HCT116 (cell line): ENCODE measurements at regions not wholly inside any gene's neighbourhood (a gene's known extent, or its start where the extent isn't known, plus 50 kb on each side); places are given as distances from the start of the nearest gene placed in this dataset.

Source experiments
- ATAC-seq: fragments of 200-7000 bp; cut with Tn5 transposase; 2 replicates; pipeline ENCODE4 v1.9.1; 2020; ENCODE audit warnings: mild to moderate bottlenecking, moderate library complexity
- BruUV-seq: library from RNA; stranded (reverse); fragments of 400-500 nt; replicated peaks from 2 replicates; lab custom pipeline; 2021; lab: Mats Ljungman, UMichigan
- CTCF ChIA-PET: fragments of 300-600 bp; sonication (Branson Sonifier 250); formaldehyde crosslinking; loops from one replicate; lab custom pipeline; 2021; ENCODE audit warnings: antibody characterized with exemption; lab: Charles Lee
- POLR2A ChIA-PET: fragments of 300-600, 350-600 bp; sonication (Branson Sonifier 250); formaldehyde crosslinking; loops from one replicate; lab custom pipeline; 2021; ENCODE audit warnings: antibody characterized with exemption; lab: Charles Lee
- RAD21 ChIA-PET, 2 experiments: fragments of 300-600 bp; sonication (Branson Sonifier 250); formaldehyde crosslinking; loops; one replicate each; lab custom pipeline; 2023; ENCODE audit warnings: low total read pairs in 2 of 2; ENCODE audit not compliant: uncharacterized antibody in 2 of 2, unreplicated experiment in 2 of 2, low non-redundant PET in 1 of 2; lab: Charles Lee
- DNase-seq: peaks from one replicate; pipeline ENCODE4 v3.0.0-alpha.2; 2010; ENCODE audit warnings: low read depth, low spot score
- H2AFZ ChIP-seq: fragments of 200-600 bp; shearing (Covaris generic), sonication (generic); 2 replicates; pipeline ENCODE4 v1.6.1; 2017; ENCODE audit warnings: low read depth, mixed run types, mixed read lengths, antibody characterized with exemption, low read length; ENCODE audit not compliant: poor library complexity, severe bottlenecking
- H3K27ac ChIP-seq: 2 replicates; pipeline ENCODE4 v1.5.1; 2012; ENCODE audit warnings: low read depth, low read length
- H3K27me3 ChIP-seq: fragments of 200-600 bp; sonication (generic); 2 replicates; pipeline ENCODE4 v1.6.1; 2016; ENCODE audit warnings: mixed run types, low read length, mixed read lengths; ENCODE audit not compliant: insufficient read depth
- H3K36me3 ChIP-seq, 2 experiments: fragments of 200-500 bp in 1 of 2; fragments of 200-600 bp in 1 of 2; sonication (Bioruptor generic) in 1 of 2; sonication (generic) in 1 of 2; 2 replicates each; pipeline versions ENCODE4 v1.5.1 to v1.6.1; 2014 to 2016; ENCODE audit warnings: low read length in 2 of 2, inconsistent platforms in 1 of 2, mixed read lengths in 1 of 2, mixed run types in 1 of 2; ENCODE audit not compliant: insufficient read depth in 2 of 2, control insufficient read depth in 1 of 2
- H3K4me1 ChIP-seq, 2 experiments: fragments of 200-600 bp in 1 of 2; sonication (generic) in 1 of 2; 2 replicates each; pipeline versions ENCODE4 v1.5.1 to v1.6.1; 2012 to 2017; ENCODE audit warnings: low read length in 2 of 2, inconsistent platforms in 1 of 2, mild to moderate bottlenecking in 1 of 2, mixed read lengths in 1 of 2, mixed run types in 1 of 2, moderate library complexity in 1 of 2; ENCODE audit not compliant: insufficient read depth in 2 of 2, control insufficient read depth in 1 of 2
- H3K4me2 ChIP-seq: fragments of 200-600 bp; sonication (generic); 2 replicates; pipeline ENCODE4 v1.6.1; 2017; ENCODE audit warnings: mixed run types, low read length, mixed read lengths
- H3K4me3 ChIP-seq, 2 experiments: fragments of 200-600 bp in 1 of 2; sonication (generic) in 1 of 2; replicated peaks in 1 of 2; 2 replicates each; pipeline ENCODE4 v1.5.1; 2011 to 2016; ENCODE audit warnings: low read length in 2 of 2, control low read depth in 1 of 2, low read depth in 1 of 2, mild to moderate bottlenecking in 1 of 2, mixed read lengths in 1 of 2, mixed run types in 1 of 2
- H3K79me2 ChIP-seq: fragments of 200-600 bp; sonication (generic); 2 replicates; pipeline ENCODE4 v1.6.1; 2017; ENCODE audit warnings: mild to moderate bottlenecking, mixed run types, low read length, moderate library complexity, mixed read lengths; ENCODE audit not compliant: insufficient read depth
- H3K9ac ChIP-seq: fragments of 200-600 bp; sonication (generic); 2 replicates; pipeline ENCODE4 v1.6.1; 2016; ENCODE audit warnings: low read length, mixed read lengths
- H3K9me2 ChIP-seq: fragments of 200-600 bp; sonication (generic), shearing (Covaris generic); 2 replicates; pipeline ENCODE4 v1.6.1; 2017; ENCODE audit warnings: mixed run types, mild to moderate bottlenecking, moderate library complexity; ENCODE audit not compliant: insufficient read depth
- H3K9me3 ChIP-seq, 2 experiments: fragments of 200-500 bp in 1 of 2; fragments of 200-600 bp in 1 of 2; sonication (Bioruptor generic) in 1 of 2; sonication (generic) in 1 of 2; 2 replicates each; pipeline ENCODE4 v1.6.1; 2014 to 2017; ENCODE audit warnings: low read length in 2 of 2, mixed read lengths in 2 of 2, inconsistent platforms in 1 of 2, low read depth in 1 of 2, mild to moderate bottlenecking in 1 of 2, mixed run types in 1 of 2, moderate library complexity in 1 of 2; ENCODE audit not compliant: control insufficient read depth in 1 of 2, insufficient read depth in 1 of 2
- H4K20me1 ChIP-seq: fragments of 200-600 bp; sonication (generic), shearing (Covaris generic); 2 replicates; pipeline ENCODE4 v1.6.1; 2017; ENCODE audit warnings: mixed run types, mild to moderate bottlenecking, moderate library complexity; ENCODE audit not compliant: insufficient read depth
- ATF3 ChIP-seq: IDR thresholded peaks from 2 replicates; pipeline ENCODE4 v1.6.1; 2012
- CEBPB ChIP-seq: IDR thresholded peaks from 2 replicates; pipeline ENCODE4 v1.6.1; 2012; ENCODE audit warnings: low read depth
- CTCF ChIP-seq, 3 experiments: fragments of 200-600 bp in 1 of 3; sonication (generic) in 1 of 3; IDR thresholded peaks in 2 of 3; conservative IDR thresholded peaks in 1 of 3; 2 replicates each; pipeline ENCODE4 v1.5.1; 2012 to 2017; ENCODE audit warnings: low read depth in 2 of 3, low read length in 2 of 3, antibody characterized with exemption in 1 of 3, borderline replicate concordance in 1 of 3, control low read depth in 1 of 3, mild to moderate bottlenecking in 1 of 3, mixed read lengths in 1 of 3, mixed run types in 1 of 3, moderate library complexity in 1 of 3; ENCODE audit not compliant: insufficient read depth in 1 of 3
- ELF1 ChIP-seq: IDR thresholded peaks from 2 replicates; pipeline ENCODE4 v1.6.1; 2012; ENCODE audit warnings: low read depth, borderline replicate concordance
- EZH2 ChIP-seq: fragments of 200-600 bp; sonication (generic); IDR thresholded peaks from 2 replicates; pipeline ENCODE4 v1.6.1; 2017; ENCODE audit warnings: antibody characterized with exemption, mixed run types
- FOSL1 ChIP-seq: IDR thresholded peaks from 2 replicates; pipeline ENCODE4 v1.6.1; 2012; ENCODE audit warnings: low read depth
- JUND ChIP-seq: IDR thresholded peaks from 2 replicates; pipeline ENCODE4 v1.6.1; 2012
- MAX ChIP-seq: IDR thresholded peaks from 2 replicates; pipeline ENCODE4 v1.6.1; 2012
- POLR2A ChIP-seq: IDR thresholded peaks from 2 replicates; pipeline ENCODE4 v1.7.0; 2011; ENCODE audit warnings: borderline replicate concordance; ENCODE audit not compliant: insufficient read depth, insufficient read length; ENCODE audit errors: extremely low read depth
- POLR2AphosphoS5 ChIP-seq: IDR thresholded peaks from 2 replicates; pipeline ENCODE4 v1.6.1; 2011; ENCODE audit warnings: mild to moderate bottlenecking, low read depth, low read length, moderate library complexity
- RAD21 ChIP-seq: IDR thresholded peaks from 2 replicates; pipeline ENCODE4 v1.6.1; 2012; ENCODE audit warnings: low read depth, mild to moderate bottlenecking
- REST ChIP-seq: IDR thresholded peaks from 2 replicates; pipeline ENCODE4 v1.6.1; 2012; ENCODE audit warnings: low read depth
- SIN3A ChIP-seq: IDR thresholded peaks from 2 replicates; pipeline ENCODE4 v1.6.1; 2012; ENCODE audit warnings: low read depth
- SP1 ChIP-seq: IDR thresholded peaks from 2 replicates; pipeline ENCODE4 v1.6.1; 2012; ENCODE audit warnings: low read depth
- SRF ChIP-seq: IDR thresholded peaks from 2 replicates; pipeline ENCODE4 v1.6.1; 2012; ENCODE audit warnings: low read depth
- TCF7L2 ChIP-seq: IDR thresholded peaks from 2 replicates; pipeline ENCODE4 v1.7.0; 2011; ENCODE audit warnings: borderline replicate concordance, inconsistent platforms; ENCODE audit not compliant: insufficient read depth, insufficient read length; ENCODE audit errors: extremely low read depth
- YY1 ChIP-seq: IDR thresholded peaks from 2 replicates; pipeline ENCODE4 v1.6.1; 2011; ENCODE audit warnings: low read length, low read depth, moderate library complexity, mild to moderate bottlenecking; ENCODE audit not compliant: insufficient replicate concordance; ENCODE audit errors: extremely low read depth
- intact Hi-C: fragments of 100-400 bp; cut with micrococcal nuclease; formaldehyde crosslinking; loops from 2 replicates; pipeline ENCODE4 v1.10.0; 2022

- no peak for ATAC-seq
- no TSS peak for BruUV-seq
Measured at GRCh38 chr15:44873103-44873502, 83.4 kb upstream of the TERB2 start.

More at GRCh38 chr15:44873103-44873502, 83.4 kb upstream of the TERB2 start:
- ChIA-PET RAD21 (no interaction called here), POLR2A (no interaction called here), CTCF (interaction anchor here (1.4 kb wide), 1 partner anchor 19 kb away, joined by 4 read pairs; no protein-coding TSS in a partner anchor)
- no peak for DNase-seq
- Histone ChIP-seq H3K4me1 (no peaks in the 10 kb centered on the region), H2AFZ (no peak overlapping the region), H3K9me2 (no peaks in the 10 kb centered on the region), H3K36me3 (no peaks in the 10 kb centered on the region), H3K4me3 (no peak overlapping the region), H3K9ac (no peak overlapping the region), H3K4me2 (no peak overlapping the region), H4K20me1 (no peaks in the 10 kb centered on the region), H3K9me3 (no peaks in the 10 kb centered on the region), H3K27me3 (no peaks in the 10 kb centered on the region), H3K79me2 (no peaks in the 10 kb centered on the region), H3K27ac (no peak overlapping the region)
- intact Hi-C loops = no loop called here
- TF ChIP-seq REST = no peak
- TF ChIP-seq POLR2A = no peak
- no peak for TF ChIP-seq CEBPB
- TF ChIP-seq SIN3A = no peak
- TF ChIP-seq SRF = no peak
- no peak for TF ChIP-seq JUND
- no peak for TF ChIP-seq MAX
- no peak for TF ChIP-seq FOSL1
- no peak for TF ChIP-seq SP1
- TF ChIP-seq TCF7L2 = no peak
- TF ChIP-seq POLR2AphosphoS5 = no peak
- TF ChIP-seq ATF3 = no peak
- no peak for TF ChIP-seq EZH2
- TF ChIP-seq CTCF (IDR thresholded peaks at IDR 0.05 in 2 of 3, conservative IDR thresholded peaks at IDR 0.05 in 1 of 3; ENCODE audit: borderline replicate concordance in 1 of 3, insufficient read depth in 1 of 3, low read depth in 2 of 3, low read length in 2 of 3) = no peak
- TF ChIP-seq RAD21 = no peak
- no peak for TF ChIP-seq ELF1
- TF ChIP-seq YY1 = no peak
